GM10266 (cell line): ENCODE measurements at regions not wholly inside any gene's neighbourhood (a gene's known extent, or its start where the extent isn't known, plus 50 kb on each side); places are given as distances from the start of the nearest gene placed in this dataset.
"Not testable (repeated sequence)": the region's sequence is repeated elsewhere in the genome, so short reads cannot be mapped to it uniquely, and the experiment has no call there.

Experiments used
- DNase-seq: peaks from one replicate; pipeline ENCODE4 v3.0.0; 2012; ENCODE audit errors: extremely low spot score
- TF ChIP-seq, protein P1 (sequence below): IDR thresholded peaks from 2 replicates; pipeline ENCODE4 v1.5.1; 2012; ENCODE audit warnings: mild to moderate bottlenecking, low read depth; ENCODE audit not compliant: control insufficient read depth, insufficient read depth; ENCODE audit errors: missing control alignments

- TF ChIP-seq, protein P1, sequence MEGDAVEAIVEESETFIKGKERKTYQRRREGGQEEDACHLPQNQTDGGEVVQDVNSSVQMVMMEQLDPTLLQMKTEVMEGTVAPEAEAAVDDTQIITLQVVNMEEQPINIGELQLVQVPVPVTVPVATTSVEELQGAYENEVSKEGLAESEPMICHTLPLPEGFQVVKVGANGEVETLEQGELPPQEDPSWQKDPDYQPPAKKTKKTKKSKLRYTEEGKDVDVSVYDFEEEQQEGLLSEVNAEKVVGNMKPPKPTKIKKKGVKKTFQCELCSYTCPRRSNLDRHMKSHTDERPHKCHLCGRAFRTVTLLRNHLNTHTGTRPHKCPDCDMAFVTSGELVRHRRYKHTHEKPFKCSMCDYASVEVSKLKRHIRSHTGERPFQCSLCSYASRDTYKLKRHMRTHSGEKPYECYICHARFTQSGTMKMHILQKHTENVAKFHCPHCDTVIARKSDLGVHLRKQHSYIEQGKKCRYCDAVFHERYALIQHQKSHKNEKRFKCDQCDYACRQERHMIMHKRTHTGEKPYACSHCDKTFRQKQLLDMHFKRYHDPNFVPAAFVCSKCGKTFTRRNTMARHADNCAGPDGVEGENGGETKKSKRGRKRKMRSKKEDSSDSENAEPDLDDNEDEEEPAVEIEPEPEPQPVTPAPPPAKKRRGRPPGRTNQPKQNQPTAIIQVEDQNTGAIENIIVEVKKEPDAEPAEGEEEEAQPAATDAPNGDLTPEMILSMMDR, result no peak
- DNase-seq, result no peak
Observed at GRCh38 chr1:233722212-233722979, 108.5 kb downstream of the KCNK1 start.

DNA sequence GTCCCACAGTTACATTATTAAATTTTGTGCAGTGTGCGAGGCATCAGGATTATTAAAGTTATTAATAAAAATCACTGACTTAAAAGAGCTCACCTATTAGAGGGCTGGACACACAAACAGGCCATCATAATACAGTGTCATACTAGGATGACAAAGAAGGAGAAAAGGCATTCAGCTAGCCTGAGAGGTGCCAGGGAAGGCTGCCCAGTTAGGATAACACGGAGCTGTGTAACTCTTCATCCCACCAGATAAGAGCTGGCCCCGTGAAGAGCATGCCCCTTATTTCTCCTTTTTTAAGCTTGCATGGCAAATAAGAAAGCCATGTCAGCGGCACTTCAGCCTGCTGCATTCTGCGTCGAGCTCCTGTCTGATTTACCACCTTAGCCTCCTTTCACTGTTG is 109.5 kb downstream of the KCNK1 start:
- no peak for DNase-seq
- TF ChIP-seq, protein P1, result no peak

DNA sequence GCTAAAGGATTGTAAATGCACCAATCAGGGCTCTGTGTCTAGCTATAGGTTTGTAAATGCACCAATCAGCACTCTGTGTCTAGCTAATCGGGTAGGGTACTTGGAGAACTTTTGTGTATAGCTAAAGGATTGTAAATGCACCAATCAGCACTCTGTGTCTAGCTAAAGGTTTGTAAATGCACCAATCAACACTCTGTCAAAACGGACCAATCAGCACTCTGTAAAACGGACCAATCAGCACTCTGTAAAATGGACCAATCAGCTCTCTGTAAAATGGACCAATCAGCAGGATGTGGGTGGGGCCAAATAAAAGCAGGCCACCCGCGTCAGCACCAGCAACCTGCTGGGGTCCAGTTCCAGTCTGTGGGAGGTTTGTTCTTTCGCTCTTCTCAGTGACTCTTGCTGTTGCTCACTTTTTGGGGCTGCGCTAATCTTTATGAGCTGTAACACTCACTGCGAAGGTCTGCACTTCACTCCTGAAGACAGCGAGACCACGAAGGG is 110.3 kb downstream of the KCNK1 start:
- DNase-seq, result not testable (repeated sequence)

GRCh38 chr1:233725423-233725822 is 111.5 kb downstream of the KCNK1 start:
- TF ChIP-seq, protein P1, result no peak
- DNase-seq, result no peak

GRCh38 chr1:233728721-233729120 is 114.8 kb downstream of the KCNK1 start:
- no peak for DNase-seq
- TF ChIP-seq, protein P1, result no peak

DNA sequence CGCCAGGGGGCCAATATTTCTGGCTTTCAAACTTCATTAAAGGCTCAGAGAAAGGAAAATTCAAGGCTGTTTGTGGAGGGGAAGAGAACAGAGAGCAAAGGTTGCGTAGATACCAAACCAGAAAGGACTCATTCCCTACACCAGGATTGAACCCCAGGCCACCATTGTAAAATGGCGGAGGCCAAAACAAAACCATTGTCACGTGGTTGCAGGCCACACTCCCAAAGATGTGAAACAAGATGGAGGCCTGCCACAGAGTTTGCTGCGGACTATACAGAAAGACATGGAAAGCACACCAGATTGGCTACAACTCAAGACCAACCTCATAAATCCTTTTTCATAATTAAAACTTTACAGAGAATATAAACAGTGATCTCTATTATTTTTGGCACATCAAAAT is 116.5 kb downstream of the KCNK1 start:
- TF ChIP-seq, protein P1, result no peak
- no peak for DNase-seq

GRCh38 chr1:233730809-233731208 is 116.9 kb downstream of the KCNK1 start:
- DNase-seq, result no peak
- TF ChIP-seq, protein P1, result no peak
